ENCODE measurements at regions not wholly inside any gene's neighbourhood (a gene's known extent, or its start where the extent isn't known, plus 50 kb on each side); places are given as distances from the start of the nearest gene placed in this dataset.

GRCh38 chr12:75872762-75873161 is 158.8 kb downstream of the PHLDA1 start:
- H3K27ac ChIP-seq = no peak overlapping the region
- no peaks in the 10 kb centered on the region for H3K36me3 ChIP-seq
- H3K9me3 ChIP-seq = no peaks in the 10 kb centered on the region
- no peaks in the 10 kb centered on the region for H3K4me1 ChIP-seq
- ATAC-seq = no peak
- intact Hi-C loops (cut with DNase I) = no loop called here
- no peak overlapping the region for H3K4me3 ChIP-seq
- H3K27me3 ChIP-seq = no peaks in the 10 kb centered on the region
- DNase-seq = no peak
- no peak for TF ChIP-seq CTCF (IDR thresholded peaks at IDR 0.05)

- ATAC-seq (no peak), DNase-seq (no peak)
- Histone ChIP-seq H3K4me3 (no peak overlapping the region), H3K36me3 (no peaks in the 10 kb centered on the region), H3K9me3 (no peaks in the 10 kb centered on the region), H3K4me1 (no peaks in the 10 kb centered on the region), H3K27ac (no peak overlapping the region), H3K27me3 (no peaks in the 10 kb centered on the region)
- no peak for TF ChIP-seq CTCF (IDR thresholded peaks at IDR 0.05)
- intact Hi-C loops (cut with DNase I) = no loop called here
These were observed 160.7 kb downstream of the PHLDA1 start for GRCh38 chr12:75870878-75871277.

GRCh38 chr12:75868501-75868900 is 163.1 kb downstream of the PHLDA1 start:
- Histone ChIP-seq H3K36me3 (no peaks in the 10 kb centered on the region), H3K27ac (no peak overlapping the region), H3K4me3 (no peak overlapping the region), H3K4me1 (no peaks in the 10 kb centered on the region), H3K27me3 (no peaks in the 10 kb centered on the region), H3K9me3 (no peaks in the 10 kb centered on the region)
- TF ChIP-seq CTCF (IDR thresholded peaks at IDR 0.05) = no peak
- ATAC-seq (no peak), DNase-seq (no peak)
- intact Hi-C loops (cut with DNase I) = no loop called here

- H3K36me3 ChIP-seq = no peaks in the 10 kb centered on the region
- ATAC-seq (no peak), DNase-seq (no peak)
- no peak overlapping the region for H3K4me3 ChIP-seq
- no peaks in the 10 kb centered on the region for H3K4me1 ChIP-seq
- H3K27ac ChIP-seq = no peak overlapping the region
- intact Hi-C loops (cut with DNase I) = no loop called here
- H3K9me3 ChIP-seq = no peaks in the 10 kb centered on the region
- H3K27me3 ChIP-seq = no peaks in the 10 kb centered on the region
- no peak for TF ChIP-seq CTCF (IDR thresholded peaks at IDR 0.05)
These were observed 166.3 kb downstream of the PHLDA1 start for GRCh38 chr12:75865315-75865714.

GRCh38 chr12:75864161-75864560 is 167.4 kb downstream of the PHLDA1 start:
- intact Hi-C loops (cut with DNase I) = no loop called here
- H3K4me3 ChIP-seq = no peak overlapping the region

More at GRCh38 chr12:75864161-75864560, 167.4 kb downstream of the PHLDA1 start:
- no peaks in the 10 kb centered on the region for H3K36me3 ChIP-seq
- no peak overlapping the region for H3K27ac ChIP-seq
- no peaks in the 10 kb centered on the region for H3K9me3 ChIP-seq
- no peak for TF ChIP-seq CTCF (IDR thresholded peaks at IDR 0.05)
- no peak for ATAC-seq
- no peaks in the 10 kb centered on the region for H3K27me3 ChIP-seq
- no peak for DNase-seq
- no peaks in the 10 kb centered on the region for H3K4me1 ChIP-seq
